HepG2 (cell line): ENCODE measurements at regions not wholly inside any gene's neighbourhood (a gene's known extent, or its start where the extent isn't known, plus 50 kb on each side); places are given as distances from the start of the nearest gene placed in this dataset.

Experiments used
- ATAC-seq: fragments of 200-7000 bp; cut with Tn5 transposase; 3 replicates; pipeline ENCODE4 v1.9.1; 2020; ENCODE audit warnings: mild to moderate bottlenecking, moderate library complexity
- BruUV-seq: library from RNA; stranded (reverse); fragments of 400-500 nt; replicated peaks from 2 replicates; lab custom pipeline; 2021; lab: Mats Ljungman, UMichigan
- CTCF ChIA-PET: fragments of 300-600 bp; formaldehyde crosslinking; extraction: SDS; loops from one replicate; lab custom pipeline; 2021; ENCODE audit warnings: low total read pairs, inconsistent platforms, low intra/inter-chr PET ratio; lab: Yijun Ruan, JAX
- POLR2A ChIA-PET: fragments of 350-600 bp; sonication (Branson Sonifier 250); formaldehyde crosslinking; loops from one replicate; lab custom pipeline; 2020; ENCODE audit warnings: antibody characterized with exemption, inconsistent platforms; lab: Yijun Ruan, JAX
- DNase-seq: peaks from one replicate; pipeline ENCODE4 v3.0.0-alpha.2; 2015; ENCODE audit warnings: low spot score
- FAIRE-seq: peaks from 3 replicates; lab custom pipeline; 2011; peaks lifted over from hg19 to GRCh38; lab: Jason Lieb, UNC
- H2AFZ ChIP-seq: one replicate; pipeline ENCODE4 v1.6.1; 2011; ENCODE audit warnings: low read length, inconsistent platforms
- H3K27ac ChIP-seq: fragments of 300-600 bp; 3 replicates; pipeline ENCODE4 v1.8.0; 2011; ENCODE audit warnings: mixed run types, mild to moderate bottlenecking, mixed read lengths, low read length, inconsistent platforms; ENCODE audit not compliant: insufficient read depth; ENCODE audit errors: extremely low read length
- H3K27me3 ChIP-seq, 2 experiments: fragments of 200-600 bp in 1 of 2; 2 replicates in 1 of 2; 3 replicates in 1 of 2; pipeline versions ENCODE4 v1.6.0 to v1.8.0; 2011; ENCODE audit warnings: low read length in 2 of 2, mild to moderate bottlenecking in 2 of 2, moderate library complexity in 2 of 2, inconsistent platforms in 1 of 2; ENCODE audit not compliant: insufficient read depth in 2 of 2, control insufficient read depth in 1 of 2
- H3K36me3 ChIP-seq, 2 experiments: fragments of 200-600 bp in 1 of 2; replicated peaks in 1 of 2; 2 replicates in 1 of 2; 3 replicates in 1 of 2; pipeline versions ENCODE4 v1.5.1 to v1.8.0; 2011; ENCODE audit warnings: low read length in 2 of 2, inconsistent platforms in 1 of 2; ENCODE audit not compliant: insufficient read depth in 2 of 2, control insufficient read depth in 1 of 2
- H3K4me1 ChIP-seq: 2 replicates; pipeline ENCODE4 v1.5.1; 2012; ENCODE audit warnings: low read length, inconsistent platforms; ENCODE audit not compliant: insufficient read depth
- H3K4me2 ChIP-seq: 2 replicates; pipeline ENCODE4 v1.6.0; 2011; ENCODE audit warnings: low read depth, low read length, inconsistent platforms
- H3K4me3 ChIP-seq, 3 experiments: fragments of 200-600 bp in 1 of 3; sonication (generic), shearing (Covaris generic) in 1 of 3; replicated peaks in 1 of 3; 2 replicates each; pipeline ENCODE4 v1.5.1; 2011 to 2016; ENCODE audit warnings: low read length in 3 of 3, inconsistent platforms in 2 of 3, low read depth in 2 of 3, mild to moderate bottlenecking in 2 of 3, control low read depth in 1 of 3, mixed read lengths in 1 of 3; ENCODE audit not compliant: insufficient read depth in 1 of 3
- H3K79me2 ChIP-seq: one replicate; pipeline ENCODE4 v1.6.1; 2011; ENCODE audit warnings: low read length, inconsistent platforms; ENCODE audit not compliant: insufficient read depth
- H3K9ac ChIP-seq: 2 replicates; pipeline ENCODE4 v1.6.0; 2011; ENCODE audit warnings: mild to moderate bottlenecking, low read depth, low read length, inconsistent platforms; ENCODE audit not compliant: insufficient read depth
- H3K9me3 ChIP-seq: 2 replicates; pipeline ENCODE4 v1.5.1; 2012; ENCODE audit warnings: mild to moderate bottlenecking, low read length
- H4K20me1 ChIP-seq: 2 replicates; pipeline ENCODE4 v1.6.0; 2011; ENCODE audit warnings: inconsistent platforms, mild to moderate bottlenecking, low read length, moderate library complexity; ENCODE audit not compliant: insufficient read depth
- ATF1 ChIP-seq: IDR thresholded peaks from 2 replicates; pipeline ENCODE4 v1.6.1; 2016; ENCODE audit warnings: mild to moderate bottlenecking, control low read depth
- CSRNP1 ChIP-seq: sonication (generic); formaldehyde crosslinking; IDR thresholded peaks from 2 replicates; pipeline ENCODE4 v1.8.1; 2023; ENCODE audit warnings: mild to moderate bottlenecking, missing genetic modification reagents
- FOXK2 ChIP-seq: fragments of 450-650 bp; IDR thresholded peaks from 2 replicates; pipeline ENCODE4 v1.6.1; 2016
- MYC ChIP-seq: sonication (generic); formaldehyde crosslinking; IDR thresholded peaks from 2 replicates; pipeline ENCODE4 v1.9.0; 2021; ENCODE audit warnings: missing genetic modification reagents, borderline replicate concordance
- MYNN ChIP-seq: sonication (generic); formaldehyde crosslinking; IDR thresholded peaks from 2 replicates; pipeline ENCODE4 v1.4.0; 2020; ENCODE audit warnings: mild to moderate bottlenecking, low read depth, missing genetic modification reagents
- RXRB ChIP-seq: IDR thresholded peaks from 2 replicates; pipeline ENCODE4 v1.6.1; 2016; ENCODE audit warnings: borderline replicate concordance, missing genetic modification reagents, missing compliant biosample characterization
- SKI ChIP-seq: fragments of 450-650 bp; IDR thresholded peaks from one replicate; pipeline ENCODE4 v1.6.1; 2018; ENCODE audit warnings: mild to moderate bottlenecking; ENCODE audit not compliant: partially characterized antibody
- ZKSCAN1 ChIP-seq: fragments of 150-350 bp; IDR thresholded peaks from 2 replicates; pipeline ENCODE4 v1.6.1; 2014; ENCODE audit warnings: low read length
- ZMAT3 ChIP-seq: sonication (generic); formaldehyde crosslinking; conservative IDR thresholded peaks from 2 replicates; pipeline ENCODE4 v1.7.0; 2021; ENCODE audit warnings: missing genetic modification reagents
- ZNF136 ChIP-seq: sonication (generic); formaldehyde crosslinking; IDR thresholded peaks from 2 replicates; pipeline ENCODE4 v1.8.1; 2022; ENCODE audit warnings: low read depth, mild to moderate bottlenecking, moderate library complexity, missing genetic modification reagents
- ZNF260 ChIP-seq: sonication (generic); formaldehyde crosslinking; IDR thresholded peaks from 2 replicates; pipeline ENCODE4 v1.4.0; 2020; ENCODE audit warnings: missing genetic modification reagents, low read depth, mild to moderate bottlenecking, borderline replicate concordance
- ZNF441 ChIP-seq: sonication (generic); formaldehyde crosslinking; IDR thresholded peaks from 2 replicates; pipeline ENCODE4 v1.7.0; 2021; ENCODE audit warnings: missing genetic modification reagents, borderline replicate concordance
- ZNF619 ChIP-seq: sonication (generic); formaldehyde crosslinking; IDR thresholded peaks from 2 replicates; pipeline ENCODE4 v1.4.0; 2020; ENCODE audit warnings: mild to moderate bottlenecking, missing genetic modification reagents
- ZNF7 ChIP-seq: IDR thresholded peaks from 2 replicates; pipeline ENCODE4 v1.6.1; 2016; ENCODE audit warnings: missing biosample characterization, missing genetic modification reagents
- ZNF713 ChIP-seq: sonication (generic); formaldehyde crosslinking; IDR thresholded peaks from 2 replicates; pipeline ENCODE4 v1.4.0; 2020; ENCODE audit warnings: mild to moderate bottlenecking, missing genetic modification reagents
- WGBS: methylation state at CpG from one replicate; pipeline ENCODE4 v1.1.6; 2017; ENCODE audit warnings: low lambda C conversion rate; 5-methylcytosine and 5-hydroxymethylcytosine counted together
- in situ Hi-C: cut with HindIII; loops from 2 replicates; pipeline ENCODE4 v1.10.0; 2017; ENCODE audit warnings: low pct_unique_long_range_greater_than_20kb; ENCODE audit not compliant: extremely low pct_ligation_motif_present
- intact Hi-C: fragments of 100-400 bp; cut with micrococcal nuclease; formaldehyde crosslinking; loops from one replicate; pipeline ENCODE4 v1.10.0; 2022; ENCODE audit not compliant: unreplicated experiment
- TF ChIP-seq, protein P1 (sequence below): sonication (generic); formaldehyde crosslinking; IDR thresholded peaks from 2 replicates; pipeline ENCODE4 v1.4.0; 2020; ENCODE audit warnings: missing genetic modification reagents, borderline replicate concordance
- TF ChIP-seq, protein P2 (sequence below): sonication (generic); formaldehyde crosslinking; IDR thresholded peaks from 2 replicates; pipeline ENCODE4 v1.5.0; 2020; ENCODE audit warnings: mild to moderate bottlenecking, missing genetic modification reagents, borderline replicate concordance
- TF ChIP-seq, protein P3 (sequence below): sonication (generic); IDR thresholded peaks from 2 replicates; pipeline ENCODE4 v1.6.1; 2016; ENCODE audit warnings: low read depth, borderline replicate concordance

DNA sequence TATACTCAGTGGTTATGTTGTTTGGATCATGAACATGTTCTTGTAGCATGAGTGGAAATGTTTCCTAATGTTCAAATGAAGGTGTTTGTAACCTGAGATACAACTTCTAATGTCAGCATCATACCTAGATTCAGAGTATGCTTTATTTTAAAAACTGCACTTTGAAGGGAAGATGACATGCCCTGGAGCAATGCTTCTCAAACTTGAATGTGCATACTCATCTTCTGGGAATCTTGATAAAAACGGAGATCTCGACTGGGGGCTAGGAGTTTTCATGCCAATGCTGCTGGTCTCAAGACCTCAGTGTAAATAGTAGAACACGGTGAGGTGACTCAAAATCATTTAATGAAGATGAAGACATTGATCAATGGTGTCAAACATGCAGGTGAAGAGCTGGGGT lies 440.0 kb upstream of the NOX3 start:
- ChIA-PET CTCF (no interaction called here), POLR2A (no interaction called here)
- intact Hi-C loops: no loop called here
- H3K27me3 ChIP-seq: no peaks in the 10 kb centered on the region
- 2% methylated on average over 3 of the region's 3 CpGs for WGBS
- no peaks in the 10 kb centered on the region for H4K20me1 ChIP-seq
- no peak for ATAC-seq
- no peaks in the 10 kb centered on the region for H3K36me3 ChIP-seq
- no peaks in the 10 kb centered on the region for H3K4me1 ChIP-seq
- FAIRE-seq: no peak
- H3K9me3 ChIP-seq: no peaks in the 10 kb centered on the region
- no peak overlapping the region for H3K27ac ChIP-seq
- DNase-seq: no peak
- H2AFZ ChIP-seq: no peak overlapping the region
- H3K4me2 ChIP-seq: no peak overlapping the region
- no peak overlapping the region for H3K9ac ChIP-seq
- no TSS peak for BruUV-seq
- no peaks in the 10 kb centered on the region for H3K79me2 ChIP-seq
- in situ Hi-C loops: no loop called here
- no peak overlapping the region for H3K4me3 ChIP-seq
- TF ChIP-seq ZMAT3 (CRISPR knock-in tag): no peak
- TF ChIP-seq MYNN (CRISPR knock-in tag): no peak
- TF ChIP-seq, protein P1, sequence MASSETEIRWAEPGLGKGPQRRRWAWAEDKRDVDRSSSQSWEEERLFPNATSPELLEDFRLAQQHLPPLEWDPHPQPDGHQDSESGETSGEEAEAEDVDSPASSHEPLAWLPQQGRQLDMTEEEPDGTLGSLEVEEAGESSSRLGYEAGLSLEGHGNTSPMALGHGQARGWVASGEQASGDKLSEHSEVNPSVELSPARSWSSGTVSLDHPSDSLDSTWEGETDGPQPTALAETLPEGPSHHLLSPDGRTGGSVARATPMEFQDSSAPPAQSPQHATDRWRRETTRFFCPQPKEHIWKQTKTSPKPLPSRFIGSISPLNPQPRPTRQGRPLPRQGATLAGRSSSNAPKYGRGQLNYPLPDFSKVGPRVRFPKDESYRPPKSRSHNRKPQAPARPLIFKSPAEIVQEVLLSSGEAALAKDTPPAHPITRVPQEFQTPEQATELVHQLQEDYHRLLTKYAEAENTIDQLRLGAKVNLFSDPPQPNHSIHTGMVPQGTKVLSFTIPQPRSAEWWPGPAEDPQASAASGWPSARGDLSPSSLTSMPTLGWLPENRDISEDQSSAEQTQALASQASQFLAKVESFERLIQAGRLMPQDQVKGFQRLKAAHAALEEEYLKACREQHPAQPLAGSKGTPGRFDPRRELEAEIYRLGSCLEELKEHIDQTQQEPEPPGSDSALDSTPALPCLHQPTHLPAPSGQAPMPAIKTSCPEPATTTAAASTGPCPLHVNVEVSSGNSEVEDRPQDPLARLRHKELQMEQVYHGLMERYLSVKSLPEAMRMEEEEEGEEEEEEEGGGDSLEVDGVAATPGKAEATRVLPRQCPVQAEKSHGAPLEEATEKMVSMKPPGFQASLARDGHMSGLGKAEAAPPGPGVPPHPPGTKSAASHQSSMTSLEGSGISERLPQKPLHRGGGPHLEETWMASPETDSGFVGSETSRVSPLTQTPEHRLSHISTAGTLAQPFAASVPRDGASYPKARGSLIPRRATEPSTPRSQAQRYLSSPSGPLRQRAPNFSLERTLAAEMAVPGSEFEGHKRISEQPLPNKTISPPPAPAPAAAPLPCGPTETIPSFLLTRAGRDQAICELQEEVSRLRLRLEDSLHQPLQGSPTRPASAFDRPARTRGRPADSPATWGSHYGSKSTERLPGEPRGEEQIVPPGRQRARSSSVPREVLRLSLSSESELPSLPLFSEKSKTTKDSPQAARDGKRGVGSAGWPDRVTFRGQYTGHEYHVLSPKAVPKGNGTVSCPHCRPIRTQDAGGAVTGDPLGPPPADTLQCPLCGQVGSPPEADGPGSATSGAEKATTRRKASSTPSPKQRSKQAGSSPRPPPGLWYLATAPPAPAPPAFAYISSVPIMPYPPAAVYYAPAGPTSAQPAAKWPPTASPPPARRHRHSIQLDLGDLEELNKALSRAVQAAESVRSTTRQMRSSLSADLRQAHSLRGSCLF (CRISPR knock-in tag): no peak
- no peak for TF ChIP-seq ZNF619 (CRISPR knock-in tag)
- TF ChIP-seq, protein P2, sequence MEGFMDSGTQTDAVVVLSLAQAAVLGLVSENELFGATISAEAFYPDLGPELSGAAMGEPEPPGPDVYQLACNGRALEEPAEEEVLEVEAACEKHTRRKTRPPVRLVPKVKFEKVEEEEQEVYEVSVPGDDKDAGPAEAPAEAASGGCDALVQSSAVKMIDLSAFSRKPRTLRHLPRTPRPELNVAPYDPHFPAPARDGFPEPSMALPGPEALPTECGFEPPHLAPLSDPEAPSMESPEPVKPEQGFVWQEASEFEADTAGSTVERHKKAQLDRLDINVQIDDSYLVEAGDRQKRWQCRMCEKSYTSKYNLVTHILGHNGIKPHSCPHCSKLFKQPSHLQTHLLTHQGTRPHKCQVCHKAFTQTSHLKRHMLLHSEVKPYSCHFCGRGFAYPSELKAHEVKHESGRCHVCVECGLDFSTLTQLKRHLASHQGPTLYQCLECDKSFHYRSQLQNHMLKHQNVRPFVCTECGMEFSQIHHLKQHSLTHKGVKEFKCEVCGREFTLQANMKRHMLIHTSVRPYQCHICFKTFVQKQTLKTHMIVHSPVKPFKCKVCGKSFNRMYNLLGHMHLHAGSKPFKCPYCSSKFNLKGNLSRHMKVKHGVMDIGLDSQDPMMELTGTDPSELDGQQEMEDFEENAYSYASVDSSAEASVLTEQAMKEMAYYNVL: no peak
- no peak for TF ChIP-seq CSRNP1 (CRISPR knock-in tag)
- TF ChIP-seq ZNF7 (CRISPR knock-in tag): no peak
- no peak for TF ChIP-seq ATF1 (CRISPR knock-in tag)
- TF ChIP-seq SKI: no peak
- no peak for TF ChIP-seq ZNF136
- no peak for TF ChIP-seq RXRB (CRISPR knock-in tag)
- TF ChIP-seq FOXK2: no peak
- no peak for TF ChIP-seq MYC (CRISPR knock-in tag)
- TF ChIP-seq, protein P3, sequence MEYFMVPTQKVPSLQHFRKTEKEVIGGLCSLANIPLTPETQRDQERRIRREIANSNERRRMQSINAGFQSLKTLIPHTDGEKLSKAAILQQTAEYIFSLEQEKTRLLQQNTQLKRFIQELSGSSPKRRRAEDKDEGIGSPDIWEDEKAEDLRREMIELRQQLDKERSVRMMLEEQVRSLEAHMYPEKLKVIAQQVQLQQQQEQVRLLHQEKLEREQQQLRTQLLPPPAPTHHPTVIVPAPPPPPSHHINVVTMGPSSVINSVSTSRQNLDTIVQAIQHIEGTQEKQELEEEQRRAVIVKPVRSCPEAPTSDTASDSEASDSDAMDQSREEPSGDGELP: no peak
- TF ChIP-seq ZNF441 (CRISPR knock-in tag): no peak
- TF ChIP-seq ZNF713 (CRISPR knock-in tag): no peak
- TF ChIP-seq ZKSCAN1: no peak
- no peak for TF ChIP-seq ZNF260
